H1 (cell line): ENCODE measurements at regions not wholly inside any gene's neighbourhood (a gene's known extent, or its start where the extent isn't known, plus 50 kb on each side); places are given as distances from the start of the nearest gene placed in this dataset.

Experiments
- CTCF ChIA-PET: fragments of 300-600 bp; sonication (Branson Sonifier 250); formaldehyde crosslinking; loops from one replicate; lab custom pipeline; 2021; ENCODE audit not compliant: partially characterized antibody; lab: Charles Lee
- POLR2A ChIA-PET: fragments of 300-600 bp; sonication (Branson Sonifier 250); formaldehyde crosslinking; loops from one replicate; lab custom pipeline; 2021; ENCODE audit warnings: inconsistent platforms; ENCODE audit not compliant: partially characterized antibody; lab: Charles Lee
- DNase-seq, 2 experiments: peaks; one replicate each; pipeline versions ENCODE4 v3.0.0 to v3.0.0-alpha.2; 2010 to 2022; ENCODE audit warnings: low spot score in 2 of 2, low read depth in 1 of 2, mixed read lengths in 1 of 2
- FAIRE-seq: peaks from 2 replicates; lab custom pipeline; 2011; peaks lifted over from hg19 to GRCh38; lab: Jason Lieb, UNC
- H2AFZ ChIP-seq: 2 replicates; pipeline ENCODE4 v1.8.1; 2012; ENCODE audit warnings: low read length, inconsistent platforms
- H2AK5ac ChIP-seq: 2 replicates; pipeline ENCODE4 v1.6.1; 2013; ENCODE audit warnings: low read depth, low read length
- H2BK120ac ChIP-seq: replicated peaks from 2 replicates; pipeline ENCODE3; 2013; ENCODE audit warnings: low read depth, low read length, inconsistent platforms
- H2BK12ac ChIP-seq: 2 replicates; pipeline ENCODE4 v1.6.1; 2013; ENCODE audit warnings: low read depth, low read length
- H2BK15ac ChIP-seq: 2 replicates; pipeline ENCODE4 v1.6.1; 2013; ENCODE audit warnings: low read length
- H2BK20ac ChIP-seq: 2 replicates; pipeline ENCODE4 v1.6.1; 2013; ENCODE audit warnings: low read length
- H2BK5ac ChIP-seq: 2 replicates; pipeline ENCODE4 v1.6.1; 2013; ENCODE audit warnings: low read depth, low read length
- H3K14ac ChIP-seq: 2 replicates; pipeline ENCODE4 v1.6.1; 2013; ENCODE audit warnings: inconsistent platforms; ENCODE audit not compliant: insufficient read length
- H3K18ac ChIP-seq: 2 replicates; pipeline ENCODE4 v1.6.1; 2013; ENCODE audit warnings: low read length; ENCODE audit errors: extremely low read depth
- H3K23ac ChIP-seq: 2 replicates; pipeline ENCODE4 v1.6.1; 2013; ENCODE audit warnings: inconsistent platforms; ENCODE audit not compliant: insufficient read length
- H3K23me2 ChIP-seq: 2 replicates; pipeline ENCODE4 v1.6.1; 2013; ENCODE audit warnings: low read depth, low read length
- H3K27ac ChIP-seq: 2 replicates; pipeline ENCODE4 v1.6.1; 2011; ENCODE audit warnings: low read depth, low read length, inconsistent platforms
- H3K27me3 ChIP-seq, 4 experiments: replicated peaks in 1 of 4; 1 replicate in 1 of 4; 2 replicates in 3 of 4; pipeline versions ENCODE4 v1.6.1 to v1.8.1; 2011 to 2013; ENCODE audit warnings: low read length in 3 of 4, mild to moderate bottlenecking in 3 of 4, inconsistent platforms in 2 of 4, mixed read lengths in 2 of 4, moderate library complexity in 1 of 4; ENCODE audit not compliant: control insufficient read depth in 3 of 4, insufficient read depth in 3 of 4; ENCODE audit errors: extremely low read depth in 1 of 4
- H3K36me3 ChIP-seq, 4 experiments: 2 replicates each; pipeline versions ENCODE4 v1.6.1 to v1.8.1; 2011 to 2013; ENCODE audit warnings: mild to moderate bottlenecking in 4 of 4, low read length in 3 of 4, moderate library complexity in 2 of 4, control low read depth in 1 of 4, inconsistent platforms in 1 of 4; ENCODE audit not compliant: insufficient read depth in 4 of 4, control insufficient read depth in 2 of 4
- H3K4ac ChIP-seq: replicated peaks from 2 replicates; pipeline ENCODE3; 2013; ENCODE audit warnings: low read length, low read depth, mixed read lengths, inconsistent platforms; ENCODE audit not compliant: insufficient read length
- H3K4me1 ChIP-seq, 4 experiments: replicated peaks in 1 of 4; 1 replicate in 1 of 4; 2 replicates in 3 of 4; pipeline versions ENCODE4 v1.6.1 to v1.8.1; 2011 to 2013; ENCODE audit warnings: low read length in 3 of 4, inconsistent platforms in 2 of 4, mixed read lengths in 1 of 4; ENCODE audit not compliant: insufficient read depth in 4 of 4, control insufficient read depth in 3 of 4
- H3K4me2 ChIP-seq, 2 experiments: 2 replicates each; pipeline versions ENCODE4 v1.6.1 to v1.8.1; 2011 to 2013; ENCODE audit warnings: low read depth in 2 of 2, low read length in 2 of 2, control low read depth in 1 of 2, inconsistent platforms in 1 of 2, mild to moderate bottlenecking in 1 of 2; ENCODE audit not compliant: insufficient read depth in 1 of 2
- H3K4me3 ChIP-seq, 4 experiments: fragments of 200-600, 300-600 bp in 1 of 4; sonication (generic), shearing (Covaris generic), sonication (Bioruptor Twin) in 1 of 4; 2 replicates each; pipeline versions ENCODE4 v1.5.1 to v1.8.1; 2011 to 2016; ENCODE audit warnings: low read length in 4 of 4, low read depth in 3 of 4, control low read depth in 2 of 4, inconsistent platforms in 2 of 4, mild to moderate bottlenecking in 2 of 4, mixed read lengths in 1 of 4, moderate library complexity in 1 of 4; ENCODE audit not compliant: insufficient read depth in 2 of 4; ENCODE audit errors: extremely low read depth in 1 of 4
- H3K56ac ChIP-seq: replicated peaks from 2 replicates; pipeline ENCODE3; 2013; ENCODE audit warnings: low read depth, mild to moderate bottlenecking, mixed read lengths, low read length, inconsistent platforms; ENCODE audit not compliant: insufficient read length
- H3K79me1 ChIP-seq: 2 replicates; pipeline ENCODE4 v1.6.1; 2013; ENCODE audit warnings: low read depth, low read length, control low read depth
- H3K79me2 ChIP-seq, 2 experiments: 2 replicates each; pipeline versions ENCODE4 v1.6.1 to v1.8.1; 2012 to 2013; ENCODE audit warnings: low read length in 2 of 2, mild to moderate bottlenecking in 2 of 2, inconsistent platforms in 1 of 2; ENCODE audit not compliant: insufficient read depth in 2 of 2, control insufficient read depth in 1 of 2
- H3K9ac ChIP-seq, 4 experiments: replicated peaks in 1 of 4; 1 replicate in 1 of 4; 2 replicates in 3 of 4; pipeline versions ENCODE4 v1.6.1 to v1.8.1; 2011 to 2013; ENCODE audit warnings: low read depth in 3 of 4, low read length in 3 of 4, control low read depth in 2 of 4, mild to moderate bottlenecking in 2 of 4, moderate library complexity in 2 of 4, inconsistent platforms in 1 of 4; ENCODE audit errors: extremely low read depth in 1 of 4
- H3K9me3 ChIP-seq, 2 experiments: 2 replicates each; pipeline versions ENCODE4 v1.6.1 to v1.8.1; 2012 to 2013; ENCODE audit warnings: mild to moderate bottlenecking in 2 of 2, moderate library complexity in 2 of 2, control low read depth in 1 of 2, inconsistent platforms in 1 of 2, low read depth in 1 of 2, low read length in 1 of 2, mixed read lengths in 1 of 2; ENCODE audit not compliant: insufficient read depth in 2 of 2
- H4K20me1 ChIP-seq, 2 experiments: replicated peaks in 1 of 2; 2 replicates each; pipeline versions ENCODE3 to v1.8.1; 2011 to 2013; ENCODE audit warnings: inconsistent platforms in 2 of 2, low read length in 2 of 2, mild to moderate bottlenecking in 1 of 2; ENCODE audit not compliant: insufficient read depth in 2 of 2, control insufficient read depth in 1 of 2
- H4K5ac ChIP-seq: 2 replicates; pipeline ENCODE4 v1.6.1; 2013; ENCODE audit warnings: low read length, low read depth, mixed read lengths, inconsistent platforms; ENCODE audit not compliant: insufficient read length
- H4K8ac ChIP-seq: 2 replicates; pipeline ENCODE4 v1.8.0; 2013; ENCODE audit warnings: mild to moderate bottlenecking, moderate library complexity, low read length, inconsistent platforms; ENCODE audit not compliant: insufficient read depth; ENCODE audit errors: extremely low read depth
- H4K91ac ChIP-seq: replicated peaks from 2 replicates; pipeline ENCODE3; 2013; ENCODE audit warnings: low read length, mixed read lengths, inconsistent platforms; ENCODE audit not compliant: insufficient read length
- BACH1 ChIP-seq: IDR thresholded peaks from 2 replicates; pipeline ENCODE4 v1.6.1; 2012; ENCODE audit warnings: low read length, improper control_type of control experiment
- KDM5A ChIP-seq: fragments of 200-600 bp; IDR thresholded peaks from 2 replicates; pipeline ENCODE4 v1.7.1; 2012; ENCODE audit warnings: mild to moderate bottlenecking, low read length, inconsistent platforms, mixed read lengths
- NANOG ChIP-seq: IDR thresholded peaks from 2 replicates; pipeline ENCODE4 v1.6.1; 2011; ENCODE audit warnings: low read length, low read depth, mild to moderate bottlenecking, inconsistent platforms; ENCODE audit not compliant: insufficient read depth, poor library complexity, severe bottlenecking
- TAF1 ChIP-seq: IDR thresholded peaks from 2 replicates; pipeline ENCODE4 v1.6.1; 2011; ENCODE audit warnings: mild to moderate bottlenecking, low read depth, low read length
- YY1 ChIP-seq: IDR thresholded peaks from 2 replicates; pipeline ENCODE4 v1.6.1; 2011; ENCODE audit warnings: low read depth, mild to moderate bottlenecking, low read length
- WGBS, 2 experiments: shearing (Covaris generic) in 1 of 2; methylation state at CpG; one replicate each; pipeline versions ENCODE4 v1.1.6 to v1.1.7; 2013 to 2015; ENCODE audit warnings: low lambda C conversion rate in 2 of 2, mixed read lengths in 2 of 2, inconsistent platforms in 1 of 2, low coverage in 1 of 2, missing lambda C conversion rate in 1 of 2; ENCODE audit not compliant: insufficient replicate concordance in 2 of 2, insufficient coverage in 1 of 2, insufficient read length in 1 of 2; ENCODE audit errors: extremely low coverage in 1 of 2, missing lambda C conversion rate in 1 of 2; 5-methylcytosine and 5-hydroxymethylcytosine counted together

DNA sequence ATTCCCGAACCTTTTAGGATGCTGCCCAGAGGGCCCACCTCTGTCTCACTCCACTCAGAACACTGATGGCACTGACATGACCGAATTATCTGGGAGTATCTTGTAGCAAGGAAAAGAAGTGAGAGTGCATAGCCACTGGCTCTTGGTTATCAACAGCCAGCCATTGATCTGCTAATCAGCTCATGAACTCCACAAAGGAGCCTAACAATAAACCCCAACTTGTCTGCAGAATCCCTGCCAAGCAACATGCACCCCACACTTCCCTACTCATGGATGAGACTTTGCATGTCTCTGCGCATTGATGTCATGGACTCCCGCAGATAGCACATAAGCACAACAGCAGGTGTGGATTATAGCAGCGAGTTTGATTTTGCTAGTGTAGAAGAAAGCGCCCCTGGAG is 1538.9 kb upstream of the RAG2 start:
- peak; percentile 88 for FAIRE-seq
- ChIA-PET CTCF (no interaction called here), POLR2A (no interaction called here)
- no peak overlapping the region for H4K91ac ChIP-seq
- no peak overlapping the region for H2BK120ac ChIP-seq
- no peak overlapping the region for H2AK5ac ChIP-seq
- no peaks in the 10 kb centered on the region for H3K27me3 ChIP-seq
- no peak overlapping the region for H4K5ac ChIP-seq
- H3K4me2 ChIP-seq, result peak overlapping the region; percentile 9 to 43; a peak in 2 of 4 replicates
- no peaks in the 10 kb centered on the region for H3K9me3 ChIP-seq
- no peak for DNase-seq
- H3K79me1 ChIP-seq, result no peaks in the 10 kb centered on the region
- no peaks in the 10 kb centered on the region; a peak in 1 of 8 replicates for H3K36me3 ChIP-seq
- no peak overlapping the region for H3K9ac ChIP-seq
- H3K4me1 ChIP-seq, result peaks cover 3 to 7% (median 4%) of the 10 kb centered on the region in 4 experiments; a peak in 4 of 7 replicates
- WGBS, 2 experiments, result 63% methylated on average over 6 of the region's 6 CpGs; no CpG with 5 or more reads in 1 of the 2 experiments
- no peak overlapping the region for H3K4ac ChIP-seq
- 0 out of 2 replicates have a peak overlapping the region, but pooled peaks have one; percentile 48 for H2AFZ ChIP-seq
- H4K8ac ChIP-seq, result no peak overlapping the region
- peak overlapping the region; percentile 20; the same call in 1 of the 2 replicates for H2BK5ac ChIP-seq
- no peak overlapping the region for H3K18ac ChIP-seq
- H4K20me1 ChIP-seq, result no peaks in the 10 kb centered on the region
- no peak overlapping the region for H3K27ac ChIP-seq
- no peak overlapping the region for H2BK15ac ChIP-seq
- no peak overlapping the region for H3K14ac ChIP-seq
- no peak overlapping the region for H3K23ac ChIP-seq
- no peaks in the 10 kb centered on the region for H3K79me2 ChIP-seq
- no peak for TF ChIP-seq BACH1
- no peak for TF ChIP-seq TAF1
- peak; percentile 70 for TF ChIP-seq NANOG
- no peak for TF ChIP-seq KDM5A
- TF ChIP-seq YY1, result 0 out of 2 replicates have a peak, but pooled peaks have one; percentile 17
- TF ChIP-seq, all 59 proteins: peak for 2
- H2BK20ac ChIP-seq, result 0 out of 2 replicates have a peak overlapping the region, but pooled peaks have one; percentile 43
- H2BK12ac ChIP-seq, result no peak overlapping the region
- peak overlapping the region in 1 of 4 experiments; percentile 12; a peak in 1 of 8 replicates for H3K4me3 ChIP-seq
- H3K56ac ChIP-seq, result no peak overlapping the region
- H3K23me2 ChIP-seq, result no peaks in the 10 kb centered on the region
